22Rv1 (cell line): ENCODE measurements at regions not wholly inside any gene's neighbourhood (a gene's known extent, or its start where the extent isn't known, plus 50 kb on each side); places are given as distances from the start of the nearest gene placed in this dataset.

Source experiments
- ZFX ChIP-seq: fragments of 450-650 bp; IDR thresholded peaks from 2 replicates; pipeline ENCODE4 v1.6.1; 2017; ENCODE audit warnings: antibody characterized with exemption, borderline replicate concordance
- TF ChIP-seq, protein P1 (sequence below): fragments of 450-650 bp; IDR thresholded peaks from 2 replicates; pipeline ENCODE4 v1.5.1; 2017; ENCODE audit warnings: mild to moderate bottlenecking

DNA sequence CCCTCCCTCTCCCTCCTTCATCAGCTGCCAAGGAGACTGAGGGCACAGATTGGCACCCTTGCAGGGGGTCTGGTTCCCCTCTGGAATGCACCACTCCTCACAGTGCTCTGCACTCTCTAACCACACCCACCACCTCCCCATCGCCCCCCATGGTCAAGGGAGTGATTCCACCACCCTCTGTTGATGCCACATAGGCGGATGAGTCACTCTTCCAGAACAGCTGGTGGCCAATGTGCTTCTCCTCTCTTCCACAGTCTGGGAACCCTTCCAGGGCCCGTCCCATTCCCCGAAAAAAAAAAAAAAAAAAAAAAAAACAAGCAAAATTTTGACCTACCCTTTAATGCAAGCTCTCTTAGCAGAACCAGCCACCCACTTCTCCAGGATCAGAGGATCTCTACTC is 341.3 kb upstream of the KLF3 start:
- TF ChIP-seq, protein P1, sequence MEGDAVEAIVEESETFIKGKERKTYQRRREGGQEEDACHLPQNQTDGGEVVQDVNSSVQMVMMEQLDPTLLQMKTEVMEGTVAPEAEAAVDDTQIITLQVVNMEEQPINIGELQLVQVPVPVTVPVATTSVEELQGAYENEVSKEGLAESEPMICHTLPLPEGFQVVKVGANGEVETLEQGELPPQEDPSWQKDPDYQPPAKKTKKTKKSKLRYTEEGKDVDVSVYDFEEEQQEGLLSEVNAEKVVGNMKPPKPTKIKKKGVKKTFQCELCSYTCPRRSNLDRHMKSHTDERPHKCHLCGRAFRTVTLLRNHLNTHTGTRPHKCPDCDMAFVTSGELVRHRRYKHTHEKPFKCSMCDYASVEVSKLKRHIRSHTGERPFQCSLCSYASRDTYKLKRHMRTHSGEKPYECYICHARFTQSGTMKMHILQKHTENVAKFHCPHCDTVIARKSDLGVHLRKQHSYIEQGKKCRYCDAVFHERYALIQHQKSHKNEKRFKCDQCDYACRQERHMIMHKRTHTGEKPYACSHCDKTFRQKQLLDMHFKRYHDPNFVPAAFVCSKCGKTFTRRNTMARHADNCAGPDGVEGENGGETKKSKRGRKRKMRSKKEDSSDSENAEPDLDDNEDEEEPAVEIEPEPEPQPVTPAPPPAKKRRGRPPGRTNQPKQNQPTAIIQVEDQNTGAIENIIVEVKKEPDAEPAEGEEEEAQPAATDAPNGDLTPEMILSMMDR, result no peak
- TF ChIP-seq ZFX, result no peak
